HEK293T (cell line): ENCODE measurements at regions not wholly inside any gene's neighbourhood (a gene's known extent, or its start where the extent isn't known, plus 50 kb on each side); places are given as distances from the start of the nearest gene placed in this dataset.

ENCODE experiments used
- CTCF ChIA-PET: fragments of 350-600 bp; formaldehyde crosslinking; extraction: SDS; loops from one replicate; lab custom pipeline; 2021; ENCODE audit warnings: antibody characterized with exemption, inconsistent platforms; lab: Yijun Ruan, JAX
- POLR2A ChIA-PET: fragments of 350-600 bp; formaldehyde crosslinking; extraction: SDS; loops from one replicate; lab custom pipeline; 2020; ENCODE audit warnings: antibody characterized with exemption, inconsistent platforms; lab: Yijun Ruan, JAX
- DNase-seq: peaks from one replicate; pipeline ENCODE4 v3.0.0; 2012; ENCODE audit warnings: mixed read lengths; ENCODE audit errors: extremely low spot score
- ARNT ChIP-seq: fragments of 450-650 bp; IDR thresholded peaks from 2 replicates; pipeline ENCODE4 v1.6.1; 2017; ENCODE audit warnings: mild to moderate bottlenecking
- BHLHE40 ChIP-seq: fragments of 450-650 bp; IDR thresholded peaks from 2 replicates; pipeline ENCODE4 v1.6.1; 2016; ENCODE audit warnings: mild to moderate bottlenecking, moderate library complexity, borderline replicate concordance
- CTBP1 ChIP-seq: fragments of 450-650 bp; IDR thresholded peaks from 2 replicates; pipeline ENCODE4 v1.6.1; 2016; ENCODE audit warnings: borderline replicate concordance
- ELF4 ChIP-seq: fragments of 450-650 bp; IDR thresholded peaks from 2 replicates; pipeline ENCODE4 v1.6.1; 2017; ENCODE audit warnings: antibody characterized with exemption
- FOXA1 ChIP-seq: fragments of 450-650 bp; IDR thresholded peaks from 2 replicates; pipeline ENCODE4 v1.6.1; 2016; ENCODE audit warnings: mild to moderate bottlenecking
- FOXK2 ChIP-seq: fragments of 450-650 bp; IDR thresholded peaks from 2 replicates; pipeline ENCODE4 v1.6.1; 2016; ENCODE audit warnings: mild to moderate bottlenecking
- FOXM1 ChIP-seq: fragments of 450-650 bp; IDR thresholded peaks from 2 replicates; pipeline ENCODE4 v1.6.1; 2017; ENCODE audit warnings: mild to moderate bottlenecking, borderline replicate concordance
- HDGF ChIP-seq: fragments of 450-650 bp; IDR thresholded peaks from 2 replicates; pipeline ENCODE4 v1.6.1; 2017; ENCODE audit warnings: antibody characterized with exemption, borderline replicate concordance
- L3MBTL2 ChIP-seq: fragments of 450-650 bp; conservative IDR thresholded peaks from 2 replicates; pipeline ENCODE4 v1.6.1; 2016; ENCODE audit warnings: mild to moderate bottlenecking
- LEF1 ChIP-seq: fragments of 450-650 bp; IDR thresholded peaks from 2 replicates; pipeline ENCODE4 v1.6.1; 2017; ENCODE audit warnings: mild to moderate bottlenecking, borderline replicate concordance
- NFRKB ChIP-seq: fragments of 450-650 bp; IDR thresholded peaks from 2 replicates; pipeline ENCODE4 v1.6.1; 2016; ENCODE audit warnings: mild to moderate bottlenecking, moderate library complexity
- SP1 ChIP-seq: fragments of 450-650 bp; IDR thresholded peaks from 2 replicates; pipeline ENCODE4 v1.6.1; 2017
- SUZ12 ChIP-seq: fragments of 450-650 bp; IDR thresholded peaks from 2 replicates; pipeline ENCODE4 v1.6.1; 2016; ENCODE audit warnings: mild to moderate bottlenecking
- TARDBP ChIP-seq: fragments of 450-650 bp; IDR thresholded peaks from 2 replicates; pipeline ENCODE4 v1.6.1; 2016
- ZNF384 ChIP-seq: fragments of 450-650 bp; IDR thresholded peaks from 2 replicates; pipeline ENCODE4 v1.6.1; 2016
- TF ChIP-seq, protein P1 (sequence below): fragments of 450-650 bp; IDR thresholded peaks from 2 replicates; pipeline ENCODE4 v1.6.1; 2016

DNA sequence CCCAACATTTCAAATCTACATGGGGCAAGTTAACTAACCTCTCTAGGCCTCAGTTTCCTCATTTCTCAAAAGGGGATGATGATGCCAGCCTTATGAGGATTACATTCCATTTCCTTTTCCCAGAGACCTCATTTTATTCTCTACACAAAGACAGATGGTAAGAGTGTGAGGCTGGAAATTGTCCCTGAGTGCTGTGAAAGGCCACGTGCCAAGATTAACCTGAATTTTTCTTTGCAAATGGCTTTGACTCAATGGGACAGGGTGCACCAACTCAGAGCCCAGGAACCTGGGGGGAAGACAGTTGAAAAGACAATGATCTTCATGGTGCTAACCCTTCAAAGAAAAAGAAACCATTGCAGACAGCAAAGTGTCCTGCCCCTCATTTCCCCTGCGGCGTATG, 332.8 kb downstream of the TMEM114 start:
- DNase-seq: no peak
- TF ChIP-seq SUZ12 (no peak), NFRKB (no peak), ZNF384 (no peak), FOXK2 (no peak), ARNT (no peak), SP1 (no peak)
- TF ChIP-seq, protein P1, sequence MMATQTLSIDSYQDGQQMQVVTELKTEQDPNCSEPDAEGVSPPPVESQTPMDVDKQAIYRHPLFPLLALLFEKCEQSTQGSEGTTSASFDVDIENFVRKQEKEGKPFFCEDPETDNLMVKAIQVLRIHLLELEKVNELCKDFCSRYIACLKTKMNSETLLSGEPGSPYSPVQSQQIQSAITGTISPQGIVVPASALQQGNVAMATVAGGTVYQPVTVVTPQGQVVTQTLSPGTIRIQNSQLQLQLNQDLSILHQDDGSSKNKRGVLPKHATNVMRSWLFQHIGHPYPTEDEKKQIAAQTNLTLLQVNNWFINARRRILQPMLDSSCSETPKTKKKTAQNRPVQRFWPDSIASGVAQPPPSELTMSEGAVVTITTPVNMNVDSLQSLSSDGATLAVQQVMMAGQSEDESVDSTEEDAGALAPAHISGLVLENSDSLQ: no peak
- POLR2A ChIA-PET: no interaction called here
- CTCF ChIA-PET: no interaction called here

DNA sequence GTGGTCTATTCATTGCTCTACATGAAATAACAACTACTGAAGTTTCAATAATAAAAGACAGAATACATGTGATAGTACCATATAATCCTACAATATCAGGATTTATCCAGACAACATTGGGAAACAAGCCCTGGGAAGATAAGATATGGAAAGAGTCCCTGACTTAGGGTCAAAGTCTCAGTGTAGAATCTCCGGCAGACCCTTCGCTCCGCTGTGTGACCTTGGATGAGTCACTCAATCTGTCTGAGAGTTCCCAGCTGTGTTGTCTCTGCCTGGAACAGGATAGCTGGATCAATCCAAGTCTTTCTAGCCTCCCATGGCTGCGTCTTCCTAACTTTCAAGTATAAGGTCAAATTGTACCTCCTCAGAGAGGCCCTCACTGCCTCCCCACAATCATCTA, 335.9 kb downstream of the TMEM114 start:
- ChIA-PET POLR2A (no interaction called here), CTCF (no interaction called here)
- no peak for DNase-seq
- TF ChIP-seq SUZ12 (no peak), TARDBP (no peak), ELF4 (no peak), FOXK2 (no peak), LEF1 (no peak), HDGF (no peak), ARNT (no peak)

DNA sequence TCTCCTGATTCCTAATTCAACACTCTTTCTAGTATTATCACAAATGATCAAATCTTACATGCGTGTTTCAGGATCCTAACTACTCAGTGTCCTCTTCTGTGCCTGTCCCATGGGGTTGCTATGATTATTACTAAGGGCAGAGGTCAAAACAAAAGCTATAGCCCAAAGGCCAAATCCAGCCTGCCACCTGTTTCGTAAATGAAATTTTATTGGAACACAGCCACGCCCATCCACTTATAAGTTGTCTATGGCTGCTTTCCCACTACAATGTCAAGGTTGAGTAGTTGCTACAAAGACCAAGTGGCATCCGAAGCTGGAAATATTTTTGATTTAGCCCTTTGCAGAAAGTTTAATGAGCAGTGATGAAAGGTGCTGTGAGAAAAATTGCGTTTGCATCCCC, 336.6 kb downstream of the TMEM114 start:
- ChIA-PET POLR2A (no interaction called here), CTCF (no interaction called here)
- TF ChIP-seq L3MBTL2 (no peak), FOXK2 (no peak), ZNF384 (no peak), LEF1 (no peak), BHLHE40 (no peak), TARDBP (no peak), ARNT (no peak), NFRKB (no peak), FOXA1 (no peak), SUZ12 (no peak), FOXM1 (no peak), CTBP1 (no peak), SP1 (no peak)
- TF ChIP-seq, protein P1: no peak
- DNase-seq: no peak

DNA sequence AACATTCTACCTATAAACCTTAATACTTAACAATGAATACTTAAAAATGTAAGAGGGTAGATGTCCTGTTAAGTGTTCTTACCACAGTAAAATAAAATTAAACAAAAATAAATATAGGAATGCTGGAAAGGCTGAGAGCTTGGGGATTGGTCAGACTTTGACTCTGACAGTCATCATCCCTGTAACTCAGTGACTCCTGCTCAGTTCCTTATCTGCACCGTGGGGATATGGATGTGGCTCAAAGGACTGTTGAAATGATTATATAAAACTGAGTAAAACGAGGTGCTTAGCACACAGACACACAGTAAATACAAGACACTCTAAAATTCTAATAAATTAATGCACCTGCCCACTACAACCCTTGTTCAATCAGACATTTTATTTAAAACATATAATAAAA, 338.6 kb downstream of the TMEM114 start:
- ChIA-PET POLR2A (no interaction called here), CTCF (no interaction called here)
- no peak for DNase-seq
- no peak for TF ChIP-seq HDGF
- no peak for TF ChIP-seq NFRKB
- TF ChIP-seq FOXK2: no peak
- TF ChIP-seq LEF1: no peak
- no peak for TF ChIP-seq FOXA1
- TF ChIP-seq TARDBP: no peak
- no peak for TF ChIP-seq SP1
- TF ChIP-seq CTBP1: no peak

DNA sequence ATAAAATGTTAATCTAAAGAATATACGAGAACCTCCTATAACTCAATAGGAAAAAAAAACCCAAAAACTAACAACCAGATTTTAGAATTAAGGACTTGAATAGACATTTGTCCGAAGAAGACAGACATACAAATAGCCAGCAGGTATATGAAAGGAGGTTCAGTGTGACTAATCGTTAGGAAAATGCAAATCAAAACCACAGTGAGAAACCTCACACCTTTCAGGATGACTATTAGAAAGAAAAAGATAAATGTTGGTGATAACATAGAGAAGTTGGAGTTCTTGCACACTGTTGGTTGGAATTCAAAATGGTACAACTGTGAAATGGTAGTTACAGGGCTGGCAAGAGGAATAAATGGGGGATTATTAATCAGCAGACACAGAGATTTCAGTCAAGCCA, 339.0 kb downstream of the TMEM114 start:
- ChIA-PET POLR2A (no interaction called here), CTCF (no interaction called here)
- DNase-seq: no peak
- TF ChIP-seq, protein P1: no peak
- TF ChIP-seq FOXK2 (no peak), HDGF (no peak), SP1 (no peak), FOXM1 (no peak), L3MBTL2 (no peak), ZNF384 (no peak), SUZ12 (no peak), FOXA1 (no peak), BHLHE40 (no peak), ELF4 (no peak), ARNT (no peak)

DNA sequence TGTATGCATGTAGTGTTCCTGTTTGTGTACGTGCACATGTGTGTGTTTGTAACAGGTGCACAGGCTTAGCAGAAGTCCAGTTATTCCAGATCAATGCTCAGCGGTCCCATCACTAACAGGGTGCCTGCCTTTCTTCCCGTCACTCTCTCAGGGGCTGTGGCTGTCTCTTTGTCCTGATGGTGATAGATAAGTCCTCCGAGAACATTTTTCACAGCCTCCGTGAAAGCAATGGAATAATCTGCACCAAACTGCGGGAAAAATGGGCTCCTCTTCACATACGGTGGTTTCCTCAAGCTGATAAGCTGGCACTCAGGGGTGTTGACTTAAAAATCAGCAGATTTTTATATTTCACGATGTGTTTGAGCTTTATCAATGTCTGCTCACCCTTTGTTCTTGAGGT, 342.3 kb downstream of the TMEM114 start:
- TF ChIP-seq SP1: no peak
- no peak for TF ChIP-seq CTBP1
- TF ChIP-seq FOXK2: no peak
- no peak for TF ChIP-seq NFRKB
- no peak for TF ChIP-seq HDGF
- no peak for TF ChIP-seq LEF1
- no peak for TF ChIP-seq ARNT
- TF ChIP-seq, protein P1: no peak
- TF ChIP-seq ELF4: no peak
- no peak for TF ChIP-seq L3MBTL2
- TF ChIP-seq FOXA1: no peak
- no peak for TF ChIP-seq FOXM1
- TF ChIP-seq ZNF384: no peak
- TF ChIP-seq SUZ12: no peak
- TF ChIP-seq BHLHE40: no peak
- no peak for TF ChIP-seq TARDBP
- ChIA-PET POLR2A (no interaction called here), CTCF (no interaction called here)
- no peak for DNase-seq
